Stomach (tissue), 4 donors: ENCODE measurements at regions not wholly inside any gene's neighbourhood (a gene's known extent, or its start where the extent isn't known, plus 50 kb on each side); places are given as distances from the start of the nearest gene placed in this dataset.

ENCODE experiments used
- POLR2A ChIP-seq, 4 donors: fragments of 450-650 bp; IDR thresholded peaks; one replicate each; pipeline ENCODE4 v1.6.1; 2016; ENCODE audit warnings: antibody characterized with exemption in 4 of 4, control low read depth in 2 of 4, mild to moderate bottlenecking in 1 of 4, moderate library complexity in 1 of 4
- POLR2AphosphoS5 ChIP-seq, 3 donors: sonication (generic); formaldehyde crosslinking; IDR thresholded peaks; one replicate each; pipeline ENCODE4 v1.6.1; 2016; ENCODE audit warnings: antibody characterized with exemption in 3 of 3
- TF ChIP-seq, protein P1 (sequence below), 7 experiments: fragments of 450-650 bp in 4 of 7; fragments of 200-600 bp in 3 of 7; sonication (generic) in 3 of 7; IDR thresholded peaks; one replicate each; pipeline ENCODE4 v1.5.1; 2016 to 2019; ENCODE audit warnings: antibody characterized with exemption in 7 of 7, control low read depth in 2 of 7, mild to moderate bottlenecking in 1 of 7

DNA sequence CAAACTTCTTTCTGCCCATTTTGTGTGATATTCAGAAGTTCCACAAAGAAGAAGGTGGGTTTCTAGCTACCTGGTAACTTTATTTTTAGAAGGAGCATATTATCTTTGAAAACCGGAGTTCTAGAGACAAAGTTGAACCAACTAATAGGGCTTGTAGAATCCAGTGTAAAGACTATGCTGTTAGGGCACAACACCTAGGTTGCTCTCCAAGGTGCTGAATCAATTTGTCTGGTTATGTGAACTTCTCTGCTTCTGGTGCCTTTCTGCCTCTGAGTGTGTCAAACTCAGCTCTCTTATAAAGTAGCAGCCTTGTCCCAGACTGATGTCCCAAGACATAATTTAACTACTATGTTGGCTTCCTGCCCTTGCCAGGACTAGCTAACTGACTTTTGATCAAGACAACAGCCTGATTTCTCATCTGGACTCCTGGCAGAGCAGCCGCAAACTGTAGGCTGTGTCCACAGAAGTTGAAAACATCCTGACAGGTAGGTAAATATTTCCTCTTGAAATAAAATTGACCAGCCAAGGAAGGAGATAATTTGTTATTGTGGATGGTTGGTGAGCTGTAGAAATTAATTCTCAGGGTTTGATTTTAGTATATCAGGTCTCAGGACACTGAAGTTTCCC, 119.4 kb downstream of the CYRIA start:
- TF ChIP-seq, protein P1, sequence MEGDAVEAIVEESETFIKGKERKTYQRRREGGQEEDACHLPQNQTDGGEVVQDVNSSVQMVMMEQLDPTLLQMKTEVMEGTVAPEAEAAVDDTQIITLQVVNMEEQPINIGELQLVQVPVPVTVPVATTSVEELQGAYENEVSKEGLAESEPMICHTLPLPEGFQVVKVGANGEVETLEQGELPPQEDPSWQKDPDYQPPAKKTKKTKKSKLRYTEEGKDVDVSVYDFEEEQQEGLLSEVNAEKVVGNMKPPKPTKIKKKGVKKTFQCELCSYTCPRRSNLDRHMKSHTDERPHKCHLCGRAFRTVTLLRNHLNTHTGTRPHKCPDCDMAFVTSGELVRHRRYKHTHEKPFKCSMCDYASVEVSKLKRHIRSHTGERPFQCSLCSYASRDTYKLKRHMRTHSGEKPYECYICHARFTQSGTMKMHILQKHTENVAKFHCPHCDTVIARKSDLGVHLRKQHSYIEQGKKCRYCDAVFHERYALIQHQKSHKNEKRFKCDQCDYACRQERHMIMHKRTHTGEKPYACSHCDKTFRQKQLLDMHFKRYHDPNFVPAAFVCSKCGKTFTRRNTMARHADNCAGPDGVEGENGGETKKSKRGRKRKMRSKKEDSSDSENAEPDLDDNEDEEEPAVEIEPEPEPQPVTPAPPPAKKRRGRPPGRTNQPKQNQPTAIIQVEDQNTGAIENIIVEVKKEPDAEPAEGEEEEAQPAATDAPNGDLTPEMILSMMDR (IDR thresholded peaks at IDR 0.05): no peak
- TF ChIP-seq POLR2AphosphoS5 (IDR thresholded peaks at IDR 0.05) (no peak), POLR2A (IDR thresholded peaks at IDR 0.05) (no peak)
